Spleen (tissue), 11 donors: ENCODE measurements at regions not wholly inside any gene's neighbourhood (a gene's known extent, or its start where the extent isn't known, plus 50 kb on each side); places are given as distances from the start of the nearest gene placed in this dataset.
A peak's percentile ranks its signal among the peaks of the same experiment; 100 is the strongest.

ENCODE experiments used
- DNase-seq: peaks from one replicate; pipeline ENCODE4 v3.0.0-alpha.2; 2020
- H3K27ac ChIP-seq, 8 donors: fragments of 200-600 bp; sonication (generic) in 7 of 8; 1 replicate in 4 of 8; 2 replicates in 4 of 8; pipeline versions ENCODE4 v1.5.0 to v1.8.0; 2016 to 2021; ENCODE audit warnings: inconsistent platforms in 4 of 8, mild to moderate bottlenecking in 4 of 8, moderate library complexity in 1 of 8
- H3K27me3 ChIP-seq, 7 donors: fragments of 200-600 bp; sonication (generic) in 6 of 7; replicated peaks in 1 of 7; 1 replicate in 4 of 7; 2 replicates in 3 of 7; pipeline versions ENCODE4 v1.5.0 to v1.8.0; 2016 to 2021; ENCODE audit warnings: inconsistent platforms in 3 of 7, mild to moderate bottlenecking in 1 of 7
- H3K36me3 ChIP-seq, 6 donors: fragments of 200-600 bp; sonication (generic) in 5 of 6; 1 replicate in 4 of 6; 2 replicates in 2 of 6; pipeline versions ENCODE4 v1.5.0 to v1.8.0; 2016 to 2021; ENCODE audit warnings: inconsistent platforms in 2 of 6
- H3K4me1 ChIP-seq, 6 donors: fragments of 200-600 bp; sonication (generic) in 5 of 6; 1 replicate in 3 of 6; 2 replicates in 3 of 6; pipeline versions ENCODE4 v1.5.0 to v1.8.0; 2016 to 2021; ENCODE audit warnings: inconsistent platforms in 3 of 6
- H3K4me3 ChIP-seq, 8 donors: fragments of 200-600 bp; sonication (generic) in 7 of 8; 1 replicate in 4 of 8; 2 replicates in 4 of 8; pipeline versions ENCODE4 v1.5.0 to v1.8.0; 2016 to 2021; ENCODE audit warnings: inconsistent platforms in 4 of 8, mild to moderate bottlenecking in 4 of 8, moderate library complexity in 2 of 8
- H3K9me3 ChIP-seq, 8 donors: fragments of 200-600 bp; sonication (generic) in 7 of 8; 1 replicate in 4 of 8; 2 replicates in 4 of 8; pipeline versions ENCODE4 v1.5.0 to v1.8.0; 2016 to 2021; ENCODE audit warnings: inconsistent platforms in 4 of 8
- POLR2A ChIP-seq, 3 donors: fragments of 450-650 bp; IDR thresholded peaks; one replicate each; pipeline ENCODE4 v1.5.1; 2017; ENCODE audit warnings: antibody characterized with exemption in 3 of 3, mild to moderate bottlenecking in 1 of 3
- POLR2AphosphoS5 ChIP-seq, 3 donors: sonication (generic); formaldehyde crosslinking; IDR thresholded peaks; one replicate each; pipeline ENCODE4 v1.5.1; 2017; ENCODE audit warnings: antibody characterized with exemption in 3 of 3
- WGBS, 5 donors: extraction: QIAGEN DNeasy Blood & Tissue Kit in 3 of 5; methylation state at CpG; one replicate each; pipeline versions ENCODE4 v1.1.5 to v1.1.7; 2013 to 2018; 5-methylcytosine and 5-hydroxymethylcytosine counted together
- intact Hi-C: fragments of 100-400 bp; cut with DNase I; formaldehyde crosslinking; loops from one replicate; pipeline ENCODE4 v1.15.0; 2023; ENCODE audit warnings: low total_unique reads
- TF ChIP-seq, protein P1 (sequence below), 11 experiments: fragments of 200-600 bp in 7 of 11; fragments of 450-650 bp in 4 of 11; sonication (generic) in 4 of 11; IDR thresholded peaks in 8 of 11; conservative IDR thresholded peaks in 3 of 11; 1 replicate in 7 of 11; 2 replicates in 4 of 11; pipeline versions ENCODE4 v1.4.0 to v1.8.0; 2016 to 2021; ENCODE audit warnings: antibody characterized with exemption in 11 of 11, inconsistent platforms in 4 of 11, mild to moderate bottlenecking in 1 of 11
- donor health status: healthy with polysubstance abuse.
- donor health status: DM: no; HTN: no; CAD: no; lungs with moderate emphysema.
- donor health status: DM: no; HTN: no; CAD: no.
- donor health status: Bipolar disorder and iron deficiency.
- donor health status: healthy.
- donor health status: DM: no; HTN: no; CAD: no.
- donor health status: DM: yes; HTN: yes; CAD: no.

DNA sequence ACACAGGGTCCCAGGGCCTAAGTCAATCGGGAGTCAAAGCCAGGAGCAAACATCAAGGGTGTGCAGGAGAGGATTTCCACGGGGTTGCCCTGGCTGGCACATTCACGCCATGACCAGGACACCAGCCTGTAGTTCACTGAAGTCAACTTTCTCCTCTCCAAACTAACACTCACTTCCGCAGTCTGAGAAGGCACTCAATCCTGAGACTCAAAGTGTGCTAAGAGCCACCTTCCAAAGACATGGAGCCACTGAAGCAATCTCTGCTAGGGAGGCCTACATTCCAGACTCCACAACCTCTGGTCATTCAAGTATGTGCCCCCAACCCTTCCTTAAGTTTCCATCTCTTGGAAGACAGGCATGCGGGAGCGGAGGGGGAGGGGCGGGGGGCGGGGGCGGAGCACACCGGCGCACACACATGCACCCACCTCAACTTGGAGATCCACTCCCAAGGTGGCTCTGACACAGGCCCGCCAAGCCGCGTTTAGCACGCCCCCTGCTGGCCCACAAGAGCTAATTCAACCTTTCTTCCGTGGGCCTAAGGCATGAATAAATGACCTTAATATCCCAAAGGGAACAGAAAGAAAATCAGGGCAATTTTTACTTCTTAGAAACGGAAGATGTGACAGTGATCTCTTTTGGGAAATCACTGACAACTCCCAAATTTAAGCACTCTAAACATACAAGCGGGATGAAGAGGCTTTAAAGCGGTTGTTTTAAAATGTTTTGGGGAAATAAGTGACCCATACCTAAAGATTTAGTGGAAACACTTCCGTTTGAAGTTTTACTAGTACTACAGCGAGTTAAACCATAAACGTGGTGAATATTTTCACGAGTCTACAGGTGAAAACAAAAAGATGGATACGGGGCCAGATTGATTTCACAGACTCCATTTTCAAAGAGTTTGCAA lies 162.5 kb upstream of the CHRNA7 start:
- Histone ChIP-seq H3K27me3 (peaks cover 0 to 25% (median 0%) of the 10 kb centered on the region in 7 donors), H3K4me3 (no peak overlapping the region), H3K4me1 (peaks cover 0 to 25% (median 12%) of the 10 kb centered on the region in 6 donors), H3K9me3 (peaks cover 0 to 3% (median 0%) of the 10 kb centered on the region in 8 donors), H3K27ac (peak overlapping the region in 1 of 8 donors; percentile 51), H3K36me3 (no peaks in the 10 kb centered on the region)
- 29 to 33% (median 31%) methylated on average over 24 of the region's 24 CpGs for WGBS, 5 donors
- intact Hi-C loops: no loop called here
- TF ChIP-seq POLR2AphosphoS5 (IDR thresholded peaks at IDR 0.05) (peak in 1 of 3 donors; percentile 9), POLR2A (IDR thresholded peaks at IDR 0.05) (no peak)
- TF ChIP-seq, protein P1, sequence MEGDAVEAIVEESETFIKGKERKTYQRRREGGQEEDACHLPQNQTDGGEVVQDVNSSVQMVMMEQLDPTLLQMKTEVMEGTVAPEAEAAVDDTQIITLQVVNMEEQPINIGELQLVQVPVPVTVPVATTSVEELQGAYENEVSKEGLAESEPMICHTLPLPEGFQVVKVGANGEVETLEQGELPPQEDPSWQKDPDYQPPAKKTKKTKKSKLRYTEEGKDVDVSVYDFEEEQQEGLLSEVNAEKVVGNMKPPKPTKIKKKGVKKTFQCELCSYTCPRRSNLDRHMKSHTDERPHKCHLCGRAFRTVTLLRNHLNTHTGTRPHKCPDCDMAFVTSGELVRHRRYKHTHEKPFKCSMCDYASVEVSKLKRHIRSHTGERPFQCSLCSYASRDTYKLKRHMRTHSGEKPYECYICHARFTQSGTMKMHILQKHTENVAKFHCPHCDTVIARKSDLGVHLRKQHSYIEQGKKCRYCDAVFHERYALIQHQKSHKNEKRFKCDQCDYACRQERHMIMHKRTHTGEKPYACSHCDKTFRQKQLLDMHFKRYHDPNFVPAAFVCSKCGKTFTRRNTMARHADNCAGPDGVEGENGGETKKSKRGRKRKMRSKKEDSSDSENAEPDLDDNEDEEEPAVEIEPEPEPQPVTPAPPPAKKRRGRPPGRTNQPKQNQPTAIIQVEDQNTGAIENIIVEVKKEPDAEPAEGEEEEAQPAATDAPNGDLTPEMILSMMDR (IDR thresholded peaks at IDR 0.05 in 8 of 11, conservative IDR thresholded peaks at IDR 0.05 in 3 of 11): peak; percentile 24 to 87 (median 67)
- DNase-seq: peak; percentile 84

DNA sequence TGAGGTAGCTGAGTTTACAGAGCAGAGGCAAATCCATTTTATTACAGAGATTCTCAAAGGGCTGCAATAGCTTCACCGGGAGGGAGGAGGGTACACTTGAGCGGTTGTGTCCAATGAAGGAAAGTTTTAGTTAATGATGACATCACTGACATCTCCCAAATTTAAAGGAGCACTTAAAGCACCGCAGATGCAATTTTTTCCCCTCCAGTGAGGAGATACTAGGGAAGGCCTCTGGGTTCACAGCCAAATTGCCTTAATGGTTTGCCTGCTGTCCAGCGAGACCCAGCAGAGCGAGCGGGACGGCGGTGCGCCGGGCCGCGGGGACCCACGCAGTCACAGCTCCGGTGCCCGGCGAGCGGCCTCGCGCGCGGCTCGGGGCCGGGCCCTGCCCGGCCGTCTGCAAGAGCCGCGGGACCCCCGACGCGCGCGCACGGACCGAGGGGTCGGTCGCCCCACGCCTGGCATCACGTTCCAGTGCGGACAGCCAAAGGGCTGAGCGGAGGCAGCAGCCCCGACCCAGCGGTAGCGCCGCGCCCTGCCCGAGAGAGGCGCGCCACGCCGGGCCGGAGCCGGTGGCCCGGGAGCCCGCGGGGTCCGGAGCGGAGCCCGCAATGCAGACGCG lies 160.5 kb upstream of the CHRNA7 start:
- no peaks in the 10 kb centered on the region for H3K9me3 ChIP-seq
- DNase-seq: peak; percentile 87
- no peaks in the 10 kb centered on the region for H3K36me3 ChIP-seq
- TF ChIP-seq POLR2AphosphoS5 (IDR thresholded peaks at IDR 0.05) (no peak), POLR2A (IDR thresholded peaks at IDR 0.05) (no peak)
- TF ChIP-seq, protein P1 (IDR thresholded peaks at IDR 0.05 in 8 of 11, conservative IDR thresholded peaks at IDR 0.05 in 3 of 11): no peak
- H3K4me1 ChIP-seq: peaks cover 0 to 25% (median 12%) of the 10 kb centered on the region in 6 donors
- peak overlapping the region in 7 of 8 donors; percentile 55 to 90 (median 60) for H3K4me3 ChIP-seq
- H3K27me3 ChIP-seq: peaks cover 0 to 25% (median 0%) of the 10 kb centered on the region in 7 donors
- peak overlapping the region in 4 of 8 donors; percentile 15 to 84 (median 36) for H3K27ac ChIP-seq
- intact Hi-C loops: no loop called here
- WGBS, 5 donors: 4 to 7% (median 4%) methylated on average over 19 to 60 of the region's 60 CpGs

DNA sequence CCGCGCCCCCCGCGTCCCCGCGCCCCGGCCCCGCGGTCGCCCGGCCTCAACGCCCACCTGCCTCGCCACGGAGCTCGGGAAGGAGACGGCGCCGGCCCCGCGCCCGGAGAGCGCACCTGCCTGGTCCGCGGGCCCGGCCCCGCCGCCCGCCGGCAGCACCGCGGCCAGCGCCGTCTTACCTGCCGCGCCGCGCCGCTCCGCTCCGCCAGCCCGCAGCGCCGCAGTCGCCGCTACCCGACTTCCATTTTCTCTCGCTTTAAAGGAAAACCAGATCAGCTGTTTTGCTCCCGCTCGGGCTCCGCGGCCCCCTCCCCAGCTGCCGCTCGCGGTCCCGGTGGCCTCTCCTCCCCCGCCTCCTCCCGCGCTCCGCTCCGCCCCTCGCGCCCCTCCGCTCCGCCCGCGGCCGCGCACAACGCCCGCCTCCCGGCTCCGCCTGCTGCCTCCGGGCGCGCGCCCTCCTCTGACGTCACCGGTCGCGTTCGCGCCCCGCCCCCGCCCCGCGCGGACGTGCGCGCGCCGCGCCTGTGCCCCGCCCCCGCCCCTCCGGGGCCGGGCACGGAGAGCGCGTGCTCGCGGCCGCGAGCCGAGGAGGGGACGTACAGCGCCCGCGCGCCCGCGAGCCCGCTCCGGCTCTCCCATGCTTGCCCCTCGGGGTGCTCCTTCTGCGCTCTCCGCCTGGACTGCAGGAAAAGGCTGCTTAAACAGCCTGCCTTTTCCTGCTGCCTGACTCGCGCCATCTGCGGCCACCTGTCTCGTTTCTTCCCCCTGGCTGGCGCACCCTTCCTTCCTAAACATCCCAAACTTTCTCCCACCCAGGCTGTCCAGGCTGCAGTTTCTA lies 159.8 kb upstream of the CHRNA7 start, which contains the start of gene OTUD7A:
TSS of gene OTUD7A (minus strand) at position 346 of the 838 bp plus-strand sequence.
- DNase-seq: peak; percentile 94
- WGBS, 5 donors: 0 to 2% (median 1%) methylated on average over 40 to 122 of the region's 122 CpGs
- H3K27ac ChIP-seq: peak within 1 kb of the TSS in 7 of 8 donors; percentile 61 to 84 (median 79)
- no peaks in the 10 kb centered on the region for H3K36me3 ChIP-seq
- no peaks in the 10 kb centered on the region for H3K9me3 ChIP-seq
- H3K4me1 ChIP-seq: peaks cover 0 to 25% (median 12%) of the 10 kb centered on the region in 6 donors
- TF ChIP-seq, protein P1 (IDR thresholded peaks at IDR 0.05 in 8 of 11, conservative IDR thresholded peaks at IDR 0.05 in 3 of 11): no peak
- TF ChIP-seq POLR2A (IDR thresholded peaks at IDR 0.05) (no peak), POLR2AphosphoS5 (IDR thresholded peaks at IDR 0.05) (peak; percentile 56 to 65 (median 57))
- intact Hi-C loops: no loop called here
- H3K4me3 ChIP-seq: peak within 1 kb of the TSS; percentile 16 to 90 (median 60)
- H3K27me3 ChIP-seq: peaks cover 0 to 25% (median 0%) of the 10 kb centered on the region in 7 donors
